Natural killer cell (primary cell): ENCODE measurements at regions not wholly inside any gene's neighbourhood (a gene's known extent, or its start where the extent isn't known, plus 50 kb on each side); places are given as distances from the start of the nearest gene placed in this dataset.

Source experiments
- ATAC-seq, 3 donors: fragments of 150-1000 bp in 2 of 3; fragments of 200-7000 bp in 1 of 3; cut with Tn5 transposase; 1 replicate in 1 of 3; 2 replicates in 2 of 3; pipeline ENCODE4 v1.10.0; 2021; ENCODE audit warnings: mild to moderate bottlenecking in 2 of 3, moderate library complexity in 2 of 3
- DNase-seq, 2 donors: peaks; one replicate each; pipeline versions ENCODE4 v3.0.0 to v3.0.0-alpha.2; 2013 to 2021; ENCODE audit warnings: mixed read lengths in 1 of 2
- H3K27ac ChIP-seq: one replicate; pipeline ENCODE4 v1.5.1; 2013; ENCODE audit warnings: mild to moderate bottlenecking, low read length
- H3K27me3 ChIP-seq: one replicate; pipeline ENCODE4 v1.6.1; 2013; ENCODE audit warnings: low read length; ENCODE audit not compliant: control insufficient read depth, insufficient read depth
- H3K36me3 ChIP-seq: one replicate; pipeline ENCODE4 v1.6.1; 2013; ENCODE audit warnings: low read length; ENCODE audit not compliant: control insufficient read depth, insufficient read depth
- H3K4me1 ChIP-seq: one replicate; pipeline ENCODE4 v1.6.1; 2013; ENCODE audit warnings: low read length; ENCODE audit not compliant: control insufficient read depth, insufficient read depth
- H3K4me3 ChIP-seq: one replicate; pipeline ENCODE4 v1.5.1; 2013; ENCODE audit warnings: low read length
- H3K9me3 ChIP-seq: one replicate; pipeline ENCODE4 v1.6.1; 2013; ENCODE audit warnings: low read length; ENCODE audit not compliant: control insufficient read depth, insufficient read depth
- H3K27ac Mint-ChIP-seq, 2 donors: one replicate each; pipeline ENCODE4 v1.8.0; 2022; ENCODE audit warnings: mild to moderate bottlenecking in 2 of 2, mixed read lengths in 2 of 2, moderate library complexity in 1 of 2
- H3K27me3 Mint-ChIP-seq, 2 donors: one replicate each; pipeline ENCODE4 v1.8.0; 2022; ENCODE audit warnings: low read depth in 2 of 2, mixed read lengths in 2 of 2
- H3K36me3 Mint-ChIP-seq: one replicate; pipeline ENCODE4 v1.8.0; 2022; ENCODE audit warnings: mixed read lengths
- H3K4me1 Mint-ChIP-seq, 2 donors: one replicate each; pipeline ENCODE4 v1.8.0; 2022; ENCODE audit warnings: mixed read lengths in 2 of 2
- H3K4me3 Mint-ChIP-seq: one replicate; pipeline ENCODE4 v1.8.0; 2022; ENCODE audit warnings: mild to moderate bottlenecking, moderate library complexity, mixed read lengths
- H3K9me3 Mint-ChIP-seq, 2 donors: one replicate each; pipeline ENCODE4 v1.8.0; 2022; ENCODE audit warnings: mixed read lengths in 2 of 2
- CTCF ChIP-seq: fragments of 200-600 bp; IDR thresholded peaks from one replicate; pipeline ENCODE4 v1.8.0; 2022; ENCODE audit warnings: antibody characterized with exemption
- WGBS: methylation state at CpG from one replicate; pipeline ENCODE4 v1.1.7; 2013; ENCODE audit warnings: missing lambda C conversion rate; ENCODE audit not compliant: insufficient coverage; 5-methylcytosine and 5-hydroxymethylcytosine counted together
- intact Hi-C: fragments of 100-400 bp; cut with micrococcal nuclease; formaldehyde crosslinking; loops from one replicate; pipeline ENCODE4 v1.14.2; 2022

GRCh38 chr6:56899311-56899710 is 55.6 kb upstream of the BEND6 start:
- ATAC-seq (no peak), DNase-seq (no peak)
- H3K27ac Mint-ChIP-seq = no peak overlapping the region
- intact Hi-C loops = no loop called here
- TF ChIP-seq CTCF = no peak
- Histone ChIP-seq H3K27ac (no peak overlapping the region), H3K36me3 (no peaks in the 10 kb centered on the region), H3K27me3 (no peaks in the 10 kb centered on the region), H3K4me3 (no peak overlapping the region), H3K4me1 (no peaks in the 10 kb centered on the region), H3K9me3 (no peaks in the 10 kb centered on the region)
- WGBS = 94% methylated on average over 1 of the region's 1 CpG
- no peak overlapping the region for H3K4me3 Mint-ChIP-seq
- peaks cover 0 to 5% of the 10 kb centered on the region in 2 donors for H3K27me3 Mint-ChIP-seq
- H3K9me3 Mint-ChIP-seq = no peaks in the 10 kb centered on the region
- H3K36me3 Mint-ChIP-seq = no peaks in the 10 kb centered on the region
- H3K4me1 Mint-ChIP-seq = no peaks in the 10 kb centered on the region

GRCh38 chr6:56897789-56898529 is 56.9 kb upstream of the BEND6 start:
- no peak overlapping the region for H3K4me3 ChIP-seq
- TF ChIP-seq CTCF = no peak

GRCh38 chr6:56891754-56892153 is 63.2 kb upstream of the BEND6 start:
- 94% methylated on average over 2 of the region's 2 CpGs for WGBS
- ATAC-seq (no peak), DNase-seq (no peak)
- no peaks in the 10 kb centered on the region for H3K27me3 ChIP-seq
- Mint-ChIP-seq H3K4me3 (no peak overlapping the region), H3K27me3 (no peaks in the 10 kb centered on the region), H3K9me3 (no peaks in the 10 kb centered on the region), H3K4me1 (no peaks in the 10 kb centered on the region), H3K36me3 (no peaks in the 10 kb centered on the region), H3K27ac (no peak overlapping the region)
- H3K36me3 ChIP-seq = no peaks in the 10 kb centered on the region
- intact Hi-C loops = no loop called here
- no peak overlapping the region for H3K27ac ChIP-seq
- TF ChIP-seq CTCF = no peak
- no peak overlapping the region for H3K4me3 ChIP-seq
- H3K4me1 ChIP-seq = no peaks in the 10 kb centered on the region
- no peaks in the 10 kb centered on the region for H3K9me3 ChIP-seq

More at GRCh38 chr6:56897789-56898529, 56.9 kb upstream of the BEND6 start:
- Mint-ChIP-seq H3K27ac (no peak overlapping the region), H3K36me3 (no peaks in the 10 kb centered on the region), H3K4me3 (no peak overlapping the region), H3K4me1 (no peaks in the 10 kb centered on the region), H3K27me3 (peaks cover 0 to 5% of the 10 kb centered on the region in 2 donors), H3K9me3 (no peaks in the 10 kb centered on the region)
- Histone ChIP-seq H3K36me3 (no peaks in the 10 kb centered on the region), H3K9me3 (no peaks in the 10 kb centered on the region), H3K27ac (no peak overlapping the region), H3K4me1 (no peaks in the 10 kb centered on the region), H3K27me3 (no peaks in the 10 kb centered on the region)
- ATAC-seq (no peak), DNase-seq (no peak)
- 80% methylated on average over 4 of the region's 4 CpGs for WGBS
- intact Hi-C loops = no loop called here
